Mammary epithelial cell (primary cell): ENCODE measurements at regions not wholly inside any gene's neighbourhood (a gene's known extent, or its start where the extent isn't known, plus 50 kb on each side); places are given as distances from the start of the nearest gene placed in this dataset.

Source experiments
- EZH2 ChIP-seq: IDR thresholded peaks from 2 replicates; pipeline ENCODE4 v1.6.1; 2012; ENCODE audit warnings: low read length, inconsistent platforms, borderline replicate concordance
- TF ChIP-seq, protein P1 (sequence below), 2 donors: IDR thresholded peaks in 1 of 2; conservative IDR thresholded peaks in 1 of 2; 2 replicates each; pipeline ENCODE4 v1.5.1; 2011 to 2012; ENCODE audit warnings: inconsistent platforms in 2 of 2, low read length in 2 of 2, mild to moderate bottlenecking in 2 of 2, control low read depth in 1 of 2, low read depth in 1 of 2; ENCODE audit not compliant: insufficient read depth in 1 of 2; ENCODE audit errors: extremely low read depth in 1 of 2

DNA sequence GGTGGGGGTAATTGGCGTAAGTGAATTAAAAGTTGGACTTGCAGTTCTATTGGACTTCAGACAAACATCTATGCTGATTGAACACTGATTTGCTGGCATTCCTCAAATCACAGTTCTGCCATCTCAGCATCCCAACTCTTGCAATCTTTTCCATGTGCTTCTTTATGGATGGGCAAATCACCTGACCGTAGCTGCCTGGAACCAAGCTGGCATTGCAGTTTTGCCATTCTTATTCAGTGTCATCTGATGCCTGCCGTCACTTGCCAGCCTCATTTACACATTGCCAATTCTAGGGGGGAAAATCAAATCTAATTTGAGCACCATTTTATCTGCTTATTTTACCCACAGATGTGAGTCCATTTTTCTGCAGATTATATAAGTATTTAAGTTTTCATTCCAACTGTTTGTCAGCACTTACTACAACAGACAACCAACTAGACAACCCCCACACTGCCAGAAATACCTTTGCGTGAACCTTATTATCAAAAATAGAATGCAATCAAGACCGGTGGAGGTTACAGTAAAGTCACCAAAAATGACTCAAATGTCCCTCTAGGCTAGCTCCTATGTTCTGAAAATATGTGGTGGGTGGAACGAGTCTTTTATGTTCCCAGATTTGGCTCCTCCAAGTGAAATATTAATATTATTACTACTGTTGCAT lies 172.3 kb upstream of the CTBP2 start:
- TF ChIP-seq, protein P1, sequence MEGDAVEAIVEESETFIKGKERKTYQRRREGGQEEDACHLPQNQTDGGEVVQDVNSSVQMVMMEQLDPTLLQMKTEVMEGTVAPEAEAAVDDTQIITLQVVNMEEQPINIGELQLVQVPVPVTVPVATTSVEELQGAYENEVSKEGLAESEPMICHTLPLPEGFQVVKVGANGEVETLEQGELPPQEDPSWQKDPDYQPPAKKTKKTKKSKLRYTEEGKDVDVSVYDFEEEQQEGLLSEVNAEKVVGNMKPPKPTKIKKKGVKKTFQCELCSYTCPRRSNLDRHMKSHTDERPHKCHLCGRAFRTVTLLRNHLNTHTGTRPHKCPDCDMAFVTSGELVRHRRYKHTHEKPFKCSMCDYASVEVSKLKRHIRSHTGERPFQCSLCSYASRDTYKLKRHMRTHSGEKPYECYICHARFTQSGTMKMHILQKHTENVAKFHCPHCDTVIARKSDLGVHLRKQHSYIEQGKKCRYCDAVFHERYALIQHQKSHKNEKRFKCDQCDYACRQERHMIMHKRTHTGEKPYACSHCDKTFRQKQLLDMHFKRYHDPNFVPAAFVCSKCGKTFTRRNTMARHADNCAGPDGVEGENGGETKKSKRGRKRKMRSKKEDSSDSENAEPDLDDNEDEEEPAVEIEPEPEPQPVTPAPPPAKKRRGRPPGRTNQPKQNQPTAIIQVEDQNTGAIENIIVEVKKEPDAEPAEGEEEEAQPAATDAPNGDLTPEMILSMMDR (conservative IDR thresholded peaks at IDR 0.05 in 1 of 2, IDR thresholded peaks at IDR 0.05 in 1 of 2; ENCODE audit: extremely low read depth in 1 of 2, insufficient read depth in 1 of 2, low read depth in 1 of 2, low read length in 2 of 2) = no peak
- no peak for TF ChIP-seq EZH2
